NCI-H187 (cell line): ENCODE measurements at regions not wholly inside any gene's neighbourhood (a gene's known extent, or its start where the extent isn't known, plus 50 kb on each side); places are given as distances from the start of the nearest gene placed in this dataset.
A peak's percentile ranks its signal among the peaks of the same experiment; 100 is the strongest.

Source experiments
- DNase-seq, 2 experiments: peaks; one replicate each; lab custom pipeline; 2025; lab: John Stamatoyannopoulos, UW

- no peak for DNase-seq
These were observed 151.9 kb downstream of the FAM43A start for GRCh38 chr3:194837457-194838127.

- no peak for DNase-seq
These were observed 152.6 kb downstream of the FAM43A start for GRCh38 chr3:194838236-194838635.

GRCh38 chr3:194840661-194841514 lies 155.2 kb downstream of the FAM43A start:
- no peak for DNase-seq

GRCh38 chr3:194841515-194841841 lies 155.8 kb downstream of the FAM43A start:
- no peak for DNase-seq

GRCh38 chr3:194843556-194843955 lies 157.9 kb downstream of the FAM43A start:
- DNase-seq, result no peak

GRCh38 chr3:194844046-194844445 lies 158.4 kb downstream of the FAM43A start:
- DNase-seq, result no peak

GRCh38 chr3:194849166-194849875 lies 163.6 kb downstream of the FAM43A start:
- DNase-seq, result no peak

- DNase-seq, result no peak
These were observed 165.6 kb downstream of the FAM43A start for GRCh38 chr3:194851254-194851653.

- no peak for DNase-seq
These were observed 166.3 kb downstream of the FAM43A start for GRCh38 chr3:194851941-194852340.

- no peak for DNase-seq
These were observed 166.7 kb downstream of the FAM43A start for GRCh38 chr3:194852345-194852744.

- peak in 1 of 2 experiments; percentile 50 for DNase-seq
These were observed 167.3 kb downstream of the FAM43A start for GRCh38 chr3:194852831-194853508.

GRCh38 chr3:194854206-194854605 lies 168.5 kb downstream of the FAM43A start:
- no peak for DNase-seq

GRCh38 chr3:194854659-194855390 lies 169.1 kb downstream of the FAM43A start:
- no peak for DNase-seq

- no peak for DNase-seq
These were observed 170.6 kb downstream of the FAM43A start for GRCh38 chr3:194856296-194856695.

- no peak for DNase-seq
These were observed 171.9 kb downstream of the FAM43A start for GRCh38 chr3:194857469-194858113.

- DNase-seq, result no peak
These were observed 172.7 kb downstream of the FAM43A start for GRCh38 chr3:194858382-194858781.

- DNase-seq, result no peak
These were observed 175.0 kb downstream of the FAM43A start for GRCh38 chr3:194860725-194861124.

GRCh38 chr3:194861375-194861774 lies 175.7 kb downstream of the FAM43A start:
- no peak for DNase-seq

GRCh38 chr3:194865061-194865460 lies 179.4 kb downstream of the FAM43A start:
- no peak for DNase-seq

GRCh38 chr3:194865615-194866014 lies 179.9 kb downstream of the FAM43A start:
- no peak for DNase-seq

- DNase-seq, result no peak
These were observed 180.6 kb downstream of the FAM43A start for GRCh38 chr3:194866236-194866635.
